ENCODE measurements at regions not wholly inside any gene's neighbourhood (a gene's known extent, or its start where the extent isn't known, plus 50 kb on each side); places are given as distances from the start of the nearest gene placed in this dataset.
A peak's percentile ranks its signal among the peaks of the same experiment; 100 is the strongest.
"Not testable (repeated sequence)": the region's sequence is repeated elsewhere in the genome, so short reads cannot be mapped to it uniquely, and the experiment has no call there.

DNA sequence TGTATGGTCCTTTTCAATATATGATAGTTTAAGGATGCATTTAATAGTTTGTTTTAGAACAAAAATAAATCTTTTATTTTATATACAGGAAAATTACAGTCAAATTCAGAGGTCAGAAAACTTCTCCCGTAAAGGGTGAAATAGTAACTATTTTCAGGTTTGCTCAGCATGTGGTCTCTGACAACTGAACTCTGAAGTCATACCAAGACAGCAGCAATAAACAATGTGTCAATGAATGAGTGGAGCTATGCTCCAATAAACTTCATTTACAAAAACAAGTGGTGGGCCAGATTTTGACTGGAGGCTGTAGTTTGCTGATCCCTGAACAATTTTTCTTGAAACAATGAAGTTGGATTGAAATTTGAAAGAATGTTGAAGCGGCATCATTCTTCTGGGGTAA lies 123.6 kb downstream of the ZNF248 start:
- DNase-seq (ENCODE audit: low read depth), result no peak
- in situ Hi-C loops (cut with HindIII; ENCODE audit: low pct_unique_long_range_greater_than_20kb, low sequenced_read_pairs), result no loop called here

DNA sequence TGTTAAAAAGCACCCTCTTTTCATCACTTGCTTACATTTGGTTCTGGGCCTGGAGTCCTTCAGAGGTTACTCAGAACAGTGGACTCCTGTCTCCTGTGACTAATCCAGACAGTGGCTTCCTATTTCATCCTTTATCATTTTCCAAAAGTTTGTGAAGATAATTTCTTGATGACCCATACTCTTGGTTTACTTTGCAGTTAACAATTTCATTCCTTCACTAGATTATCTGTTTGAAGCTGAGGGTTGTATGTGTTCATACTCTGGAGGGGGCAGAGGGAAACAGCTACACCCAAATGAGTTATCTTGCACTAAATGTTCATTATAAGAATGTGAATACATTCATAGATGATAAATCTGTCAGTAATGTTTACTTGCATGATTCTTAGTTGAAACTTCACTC lies 124.7 kb downstream of the ZNF248 start:
- no peak for DNase-seq (ENCODE audit: low read depth)
- in situ Hi-C loops (cut with HindIII; ENCODE audit: low pct_unique_long_range_greater_than_20kb, low sequenced_read_pairs), result no loop called here

DNA sequence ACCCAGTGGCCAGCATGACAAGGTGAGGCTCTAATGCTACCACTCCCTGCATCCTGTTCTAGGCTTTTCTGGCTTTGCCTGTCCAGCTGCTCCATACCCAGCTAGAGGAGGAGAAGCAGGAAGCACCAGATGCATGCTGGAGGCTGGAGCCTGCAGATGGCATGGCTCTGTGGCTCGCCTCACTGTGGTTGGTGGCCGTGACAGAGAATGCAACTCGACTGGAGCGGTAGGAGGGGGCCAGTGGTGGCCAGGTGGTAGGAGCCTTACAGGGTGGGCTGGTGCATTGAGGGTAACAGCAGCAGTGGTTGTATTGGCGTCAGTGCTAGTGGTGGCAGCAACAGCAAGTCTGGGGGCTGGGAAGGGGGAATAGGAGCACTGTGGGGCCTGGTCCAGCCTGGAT lies 128.6 kb downstream of the ZNF248 start:
- no peak for DNase-seq (ENCODE audit: low read depth)
- in situ Hi-C loops (cut with HindIII; ENCODE audit: low pct_unique_long_range_greater_than_20kb, low sequenced_read_pairs), result no loop called here

DNA sequence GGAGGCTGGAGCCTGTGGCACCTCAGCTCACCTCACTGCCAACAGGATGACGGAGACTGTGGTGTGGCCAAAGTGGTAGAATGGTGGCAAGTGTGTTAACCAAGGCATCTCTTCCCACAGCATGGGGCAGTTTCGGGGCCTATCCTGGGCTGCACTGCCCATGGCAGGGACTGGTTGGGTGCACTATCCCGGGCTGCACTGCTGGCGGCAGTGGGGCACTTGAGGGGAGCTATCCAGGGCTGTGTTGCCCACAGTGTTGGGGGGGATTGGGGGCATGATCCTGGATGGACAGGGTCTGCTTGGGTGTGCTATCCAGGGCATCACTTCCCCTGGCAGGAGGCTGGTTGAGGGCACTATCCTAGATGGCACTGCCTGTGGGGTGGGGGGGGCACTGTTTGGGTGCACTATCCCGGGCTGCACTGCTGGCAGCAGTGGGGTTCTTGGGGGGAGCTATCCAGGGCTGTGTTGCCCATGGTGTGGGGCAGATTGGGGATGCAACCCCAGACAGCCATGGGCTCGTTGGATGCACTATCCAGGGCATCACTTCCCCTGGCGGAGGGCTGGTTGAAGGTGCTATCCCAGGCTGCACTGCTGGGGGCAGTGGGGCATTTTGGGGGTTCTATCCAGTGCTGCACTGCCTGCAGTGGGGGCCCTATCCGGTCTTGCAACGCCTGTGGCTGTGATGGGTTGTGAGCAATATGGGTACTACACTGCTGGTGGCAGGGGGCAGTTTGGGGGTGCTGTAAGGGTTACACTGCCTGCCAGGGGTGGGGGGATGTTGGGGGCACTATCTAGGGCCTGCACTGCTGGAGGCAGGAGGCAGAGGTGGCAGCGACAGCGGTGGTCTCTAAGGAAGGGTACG lies 129.7 kb downstream of the ZNF248 start:
- no peak for DNase-seq (ENCODE audit: low read depth)
- in situ Hi-C loops (cut with HindIII; ENCODE audit: low pct_unique_long_range_greater_than_20kb, low sequenced_read_pairs), result no loop called here

DNA sequence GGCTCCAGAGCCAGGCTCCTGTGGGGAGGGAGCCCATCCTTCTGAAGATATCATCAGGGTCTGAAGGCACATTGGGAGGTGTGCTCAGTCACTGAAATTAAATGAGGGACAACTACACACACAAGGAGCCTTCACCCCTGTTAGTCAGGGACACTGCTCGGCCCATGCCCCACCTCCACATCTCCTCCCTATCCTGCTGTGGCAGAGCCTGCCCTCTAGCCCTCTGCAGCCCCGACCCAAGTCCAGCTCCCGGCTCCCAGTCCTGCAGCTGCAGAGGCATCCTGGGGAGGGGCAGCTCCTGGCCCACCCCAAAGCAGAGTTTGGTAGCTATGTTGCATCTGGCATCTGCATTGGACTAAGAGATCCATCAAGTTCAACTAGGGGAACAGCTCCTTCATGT lies 136.3 kb downstream of the ZNF248 start:
- no peak for DNase-seq (ENCODE audit: low read depth)
- in situ Hi-C loops (cut with HindIII; ENCODE audit: low pct_unique_long_range_greater_than_20kb, low sequenced_read_pairs), result loop anchor here (25.0 kb wide), 1 partner anchor 184 kb away; no protein-coding TSS in a partner anchor

DNA sequence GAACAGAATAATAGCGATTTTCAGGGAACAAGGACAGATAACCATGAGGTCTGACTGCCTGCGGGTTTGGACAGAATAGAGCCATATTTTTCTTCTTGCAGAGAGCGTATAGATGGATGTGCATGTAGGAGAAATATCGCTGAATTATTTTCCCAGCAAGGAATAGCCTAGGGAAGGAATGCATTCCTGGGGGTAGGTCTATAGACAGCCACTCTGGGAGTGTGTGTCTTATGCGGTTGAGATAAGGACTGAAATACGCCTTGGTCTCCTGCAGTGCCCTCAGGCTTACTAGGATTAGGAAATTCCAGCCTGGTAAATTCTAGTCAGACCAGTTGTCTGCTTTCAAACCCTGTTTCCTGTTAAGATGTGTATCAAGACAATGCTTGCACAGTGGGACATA lies 139.3 kb downstream of the ZNF248 start:
- in situ Hi-C loops (cut with HindIII; ENCODE audit: low pct_unique_long_range_greater_than_20kb, low sequenced_read_pairs), result loop anchor here (25.0 kb wide), 1 partner anchor 181 kb away; no protein-coding TSS in a partner anchor

DNA sequence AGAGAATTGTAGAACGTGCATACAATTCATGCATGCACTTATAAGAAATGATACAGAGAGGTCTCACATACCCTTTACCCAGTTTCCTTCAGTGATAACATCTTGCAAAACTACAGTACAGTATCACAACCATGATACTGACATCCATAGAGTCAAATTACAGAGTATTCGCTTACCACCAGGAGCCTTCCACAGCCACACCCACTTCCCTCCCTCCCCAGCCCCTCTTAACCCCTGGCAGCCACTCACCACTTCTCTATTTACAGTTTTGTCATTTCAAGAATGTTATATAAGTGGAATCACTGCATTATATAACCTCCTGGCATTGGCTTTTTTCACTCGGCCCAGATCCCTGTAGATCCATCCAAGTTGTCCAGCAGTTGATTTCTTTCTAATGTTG lies 143.8 kb downstream of the ZNF248 start:
- in situ Hi-C loops (cut with HindIII; ENCODE audit: low pct_unique_long_range_greater_than_20kb, low sequenced_read_pairs), result loop anchor here (25.0 kb wide), 1 partner anchor 176 kb away; no protein-coding TSS in a partner anchor
- no peak for DNase-seq (ENCODE audit: low read depth)

More for the DNA sequence above, 139.3 kb downstream of the ZNF248 start:
- not testable (repeated sequence) for DNase-seq (ENCODE audit: low read depth)

DNA sequence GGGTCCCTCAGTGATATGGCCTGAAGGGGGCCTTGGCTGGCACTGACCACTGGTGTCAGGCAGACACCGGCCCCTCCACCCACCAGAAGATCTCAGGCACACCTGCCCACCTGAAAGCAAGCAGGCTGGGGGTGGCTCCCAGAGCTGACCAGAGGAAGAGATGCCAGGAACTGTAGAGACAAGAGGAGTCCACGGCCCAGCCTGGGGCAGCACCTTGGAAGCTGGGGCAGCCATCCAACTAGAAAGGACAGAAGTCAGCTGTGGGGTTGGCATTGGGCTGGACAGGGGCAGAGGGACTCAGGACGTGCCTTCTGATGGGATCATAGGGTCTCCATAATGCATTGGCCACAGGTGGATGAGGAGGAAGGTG lies 144.3 kb downstream of the ZNF248 start:
- in situ Hi-C loops (cut with HindIII; ENCODE audit: low pct_unique_long_range_greater_than_20kb, low sequenced_read_pairs), result loop anchor here (25.0 kb wide), 1 partner anchor 176 kb away; no protein-coding TSS in a partner anchor

DNA sequence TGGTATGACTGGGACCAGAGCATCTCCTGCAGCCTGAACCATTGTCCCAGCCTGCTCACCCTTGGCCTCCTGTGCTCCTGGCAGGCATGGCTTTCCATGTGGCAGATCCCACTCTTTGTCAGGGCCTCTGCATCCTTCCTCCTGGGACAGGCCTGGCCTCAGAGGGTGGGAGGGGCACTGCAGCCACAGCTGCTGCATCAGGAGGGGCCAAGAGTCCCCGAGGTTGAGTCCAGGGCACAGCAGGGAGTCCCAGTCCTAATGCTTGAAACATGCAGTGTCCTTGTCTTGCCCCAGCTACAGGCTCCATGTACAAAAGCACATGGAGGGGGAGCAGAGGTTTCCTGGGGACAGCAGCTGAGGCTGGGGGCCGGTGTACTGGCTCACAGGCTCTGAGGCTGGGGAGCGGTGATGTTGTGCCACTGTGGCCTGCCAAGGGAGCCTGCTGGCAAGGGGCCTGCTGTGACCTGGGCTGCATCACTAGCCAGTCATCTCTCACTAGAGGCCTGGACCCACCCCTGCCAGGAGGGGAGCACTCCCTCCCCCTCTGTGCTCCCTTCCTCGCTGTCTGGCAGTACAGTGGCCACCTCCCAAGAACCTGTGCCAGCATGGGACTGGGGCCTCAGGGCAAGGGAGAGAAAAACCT lies 144.8 kb downstream of the ZNF248 start:
- DNase-seq (ENCODE audit: low read depth), result no peak
- in situ Hi-C loops (cut with HindIII; ENCODE audit: low pct_unique_long_range_greater_than_20kb, low sequenced_read_pairs), result loop anchor here (25.0 kb wide), 1 partner anchor 175 kb away; no protein-coding TSS in a partner anchor

More for the DNA sequence above, 144.3 kb downstream of the ZNF248 start:
- no peak for DNase-seq (ENCODE audit: low read depth)

DNA sequence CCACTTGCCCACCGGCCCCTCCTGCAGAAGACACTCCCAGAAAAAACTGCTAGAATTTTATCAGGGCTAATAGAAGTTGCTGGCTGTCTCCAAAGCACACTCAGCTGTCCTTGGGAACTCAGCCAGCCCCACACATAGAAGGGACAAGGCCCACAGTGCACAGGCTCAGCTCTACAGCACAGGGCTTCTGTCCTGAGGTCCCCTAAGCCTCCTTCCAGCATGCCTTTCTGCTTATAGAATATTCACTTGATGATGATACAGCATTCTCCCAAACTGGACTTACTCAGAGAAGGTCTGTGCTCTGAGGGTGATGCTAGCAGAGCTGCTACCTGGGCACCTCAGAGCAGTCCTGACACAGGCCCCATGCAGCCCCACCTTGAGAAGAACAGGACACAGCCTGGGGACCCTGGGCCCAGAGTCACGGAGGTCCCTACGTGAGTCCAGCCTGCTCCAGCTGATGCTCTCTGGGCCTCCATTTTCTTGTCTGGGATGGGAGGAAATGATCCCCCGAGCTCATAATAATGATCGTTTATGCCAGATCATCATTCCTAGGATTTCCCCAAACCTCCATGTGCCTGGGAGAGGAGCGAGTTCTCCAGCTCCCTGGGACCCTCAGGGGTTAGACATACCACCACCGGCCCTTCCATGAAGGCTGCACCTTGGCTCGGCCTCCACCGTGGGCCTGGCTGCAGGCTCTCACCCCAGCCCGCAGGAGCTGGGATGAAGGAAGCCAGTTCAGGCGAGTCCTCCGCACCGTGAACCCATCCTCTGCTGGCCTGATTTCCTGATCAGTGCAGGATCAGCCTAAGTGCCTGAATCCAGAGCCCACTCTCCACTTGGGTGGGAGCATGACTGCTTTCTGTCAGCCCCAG lies 145.6 kb downstream of the ZNF248 start:
- no peak for DNase-seq (ENCODE audit: low read depth)
- in situ Hi-C loops (cut with HindIII; ENCODE audit: low pct_unique_long_range_greater_than_20kb, low sequenced_read_pairs), result loop anchor here (25.0 kb wide), 1 partner anchor 175 kb away; no protein-coding TSS in a partner anchor

DNA sequence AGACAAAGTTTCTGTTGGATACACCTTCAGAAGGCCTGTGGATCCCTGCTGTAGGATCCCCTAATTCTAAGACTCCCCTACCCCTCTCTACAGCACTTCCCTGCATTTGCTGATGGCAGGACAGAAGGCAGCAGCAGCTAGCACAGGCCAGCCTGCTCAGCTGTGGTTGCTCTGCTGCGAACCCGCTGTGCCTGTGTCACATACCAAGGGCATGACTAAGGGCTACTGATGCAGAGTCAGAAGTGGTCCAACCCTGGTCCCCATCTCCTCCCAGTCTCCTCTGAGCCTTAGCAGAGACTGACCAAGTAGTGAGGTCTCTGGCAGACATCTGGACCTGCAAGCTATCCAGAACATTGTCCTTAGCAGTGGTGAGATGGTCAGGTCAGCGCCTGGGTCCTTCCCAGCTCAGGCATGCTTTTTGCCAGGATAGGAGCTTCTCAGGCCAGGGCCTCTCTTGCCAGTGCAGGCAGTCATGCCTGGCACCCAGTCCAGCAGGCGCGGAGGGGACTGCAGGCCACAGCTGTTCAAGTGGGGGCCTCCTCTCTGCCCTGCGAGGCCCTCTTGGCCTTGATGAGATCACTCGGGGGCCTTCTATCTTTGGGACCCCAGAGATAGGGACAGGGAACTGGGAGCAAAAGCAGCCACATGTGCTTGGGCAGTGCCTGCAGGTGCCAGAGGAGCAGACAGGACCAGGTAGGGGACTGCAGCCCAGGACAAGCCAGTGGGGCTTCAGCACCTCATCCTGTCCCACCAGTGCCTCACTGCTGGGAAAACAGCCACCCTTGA lies 146.4 kb downstream of the ZNF248 start:
- in situ Hi-C loops (cut with HindIII; ENCODE audit: low pct_unique_long_range_greater_than_20kb, low sequenced_read_pairs), result loop anchor here (25.0 kb wide), 1 partner anchor 174 kb away; no protein-coding TSS in a partner anchor

DNA sequence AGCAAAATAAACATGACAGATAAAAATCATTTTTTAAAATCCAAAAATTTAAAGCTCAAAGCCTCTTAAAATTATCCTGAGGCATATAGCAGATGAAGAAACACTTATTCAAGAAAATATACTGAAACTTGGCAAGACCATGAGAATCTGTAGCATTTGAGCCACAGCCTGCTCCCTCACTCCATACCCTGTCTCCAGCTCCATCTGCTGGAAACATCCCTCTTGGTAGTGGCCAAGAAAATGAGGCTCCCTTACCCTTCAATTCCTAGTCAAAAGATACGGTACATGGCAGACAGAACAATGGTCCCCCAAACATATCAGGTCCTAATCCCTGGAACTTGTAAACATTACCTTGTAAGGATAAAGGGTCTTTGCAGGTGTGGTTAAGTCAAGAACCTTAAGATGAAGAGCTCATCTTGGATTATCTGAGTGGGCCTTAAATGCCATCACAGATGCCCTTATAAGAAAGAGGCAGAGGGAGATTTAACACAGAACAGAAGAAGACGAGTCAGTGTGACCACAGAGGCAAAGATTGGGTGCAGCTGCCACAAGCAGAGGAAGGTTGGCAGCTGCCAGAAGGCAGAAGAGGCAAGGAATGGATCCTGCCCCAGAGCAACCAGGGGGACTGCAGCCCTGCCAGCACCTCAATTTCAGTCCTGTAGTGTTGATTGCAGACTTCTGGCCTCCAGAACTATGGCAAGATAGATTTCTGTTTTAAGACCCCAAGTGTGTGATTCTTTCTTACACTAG lies 149.4 kb downstream of the ZNF248 start:
- in situ Hi-C loops (cut with HindIII; ENCODE audit: low pct_unique_long_range_greater_than_20kb, low sequenced_read_pairs), result loop anchor here (25.0 kb wide), 1 partner anchor 171 kb away; no protein-coding TSS in a partner anchor
- DNase-seq (ENCODE audit: low read depth), result no peak

More for the DNA sequence above, 146.4 kb downstream of the ZNF248 start:
- DNase-seq (ENCODE audit: low read depth), result peak; percentile 47

DNA sequence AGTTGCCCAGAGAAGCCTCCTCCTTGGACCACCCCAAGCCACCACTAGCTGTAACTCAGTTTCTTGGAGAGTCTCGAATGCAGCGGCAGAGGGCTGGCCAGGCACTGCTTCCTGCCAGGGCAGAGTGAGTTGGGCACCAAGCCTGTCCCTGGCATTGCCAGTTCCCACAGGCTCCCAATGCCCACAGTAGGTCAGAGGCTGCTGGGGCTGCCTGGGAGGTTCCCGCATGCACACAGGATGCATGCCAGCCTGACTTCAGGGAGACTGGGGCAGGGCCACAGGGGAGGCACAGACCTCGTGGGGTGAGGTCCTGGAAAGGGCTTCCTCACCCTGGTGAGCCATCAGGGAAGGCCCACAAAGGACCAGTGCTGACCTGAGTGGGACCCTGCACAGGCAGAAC lies 152.8 kb downstream of the ZNF248 start:
- DNase-seq (ENCODE audit: low read depth), result no peak
- in situ Hi-C loops (cut with HindIII; ENCODE audit: low pct_unique_long_range_greater_than_20kb, low sequenced_read_pairs), result loop anchor here (25.0 kb wide), 1 partner anchor 167 kb away; no protein-coding TSS in a partner anchor

DNA sequence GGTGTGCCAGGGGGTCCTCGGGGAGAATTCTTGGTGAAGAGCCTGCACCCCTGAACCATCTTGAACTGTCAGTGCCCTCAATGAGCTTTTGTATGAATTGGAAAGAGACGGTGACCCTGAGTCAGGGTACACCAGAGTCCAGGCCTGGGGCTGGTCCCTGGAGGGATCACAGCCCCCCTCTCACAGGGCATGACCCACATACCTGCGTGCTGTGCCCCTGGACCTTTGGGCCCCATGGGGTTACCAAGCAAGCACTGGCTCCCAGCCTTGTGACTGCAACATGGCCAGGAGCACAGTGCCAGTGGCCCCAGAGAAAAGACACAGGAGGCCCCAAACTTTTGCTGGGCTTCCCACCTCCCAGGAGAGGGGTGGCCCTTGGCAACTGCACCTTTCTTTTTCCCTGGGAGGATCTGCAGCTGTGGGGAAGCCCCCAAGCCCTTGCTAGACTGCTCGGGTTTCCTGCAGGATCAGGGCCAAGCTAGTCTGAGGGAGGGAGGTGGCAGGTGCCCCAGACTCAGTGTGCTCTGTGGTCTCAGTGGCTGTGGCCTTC lies 153.5 kb downstream of the ZNF248 start:
- in situ Hi-C loops (cut with HindIII; ENCODE audit: low pct_unique_long_range_greater_than_20kb, low sequenced_read_pairs), result loop anchor here (25.0 kb wide), 1 partner anchor 167 kb away; no protein-coding TSS in a partner anchor
- no peak for DNase-seq (ENCODE audit: low read depth)

DNA sequence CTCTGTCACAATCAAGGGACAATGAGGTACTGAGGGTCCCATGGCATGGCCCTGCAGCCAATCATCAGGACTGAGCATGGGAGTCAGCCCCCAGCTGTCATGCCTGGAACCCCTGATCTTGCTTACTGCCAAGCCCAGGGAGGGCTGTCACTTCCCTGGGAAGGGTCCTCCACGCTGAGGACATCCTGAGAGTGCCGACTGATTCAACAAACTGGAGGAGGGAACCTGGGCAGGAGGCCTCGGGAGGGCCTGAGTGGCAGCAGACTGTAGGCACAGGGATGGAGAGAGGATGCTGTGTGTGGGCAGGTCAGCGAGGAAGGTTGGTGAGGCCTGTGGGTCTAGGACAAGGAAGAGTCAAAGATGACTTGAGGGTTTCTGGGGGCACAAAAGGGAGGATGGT lies 154.3 kb downstream of the ZNF248 start:
- DNase-seq (ENCODE audit: low read depth), result no peak
- in situ Hi-C loops (cut with HindIII; ENCODE audit: low pct_unique_long_range_greater_than_20kb, low sequenced_read_pairs), result loop anchor here (25.0 kb wide), 1 partner anchor 166 kb away; no protein-coding TSS in a partner anchor

DNA sequence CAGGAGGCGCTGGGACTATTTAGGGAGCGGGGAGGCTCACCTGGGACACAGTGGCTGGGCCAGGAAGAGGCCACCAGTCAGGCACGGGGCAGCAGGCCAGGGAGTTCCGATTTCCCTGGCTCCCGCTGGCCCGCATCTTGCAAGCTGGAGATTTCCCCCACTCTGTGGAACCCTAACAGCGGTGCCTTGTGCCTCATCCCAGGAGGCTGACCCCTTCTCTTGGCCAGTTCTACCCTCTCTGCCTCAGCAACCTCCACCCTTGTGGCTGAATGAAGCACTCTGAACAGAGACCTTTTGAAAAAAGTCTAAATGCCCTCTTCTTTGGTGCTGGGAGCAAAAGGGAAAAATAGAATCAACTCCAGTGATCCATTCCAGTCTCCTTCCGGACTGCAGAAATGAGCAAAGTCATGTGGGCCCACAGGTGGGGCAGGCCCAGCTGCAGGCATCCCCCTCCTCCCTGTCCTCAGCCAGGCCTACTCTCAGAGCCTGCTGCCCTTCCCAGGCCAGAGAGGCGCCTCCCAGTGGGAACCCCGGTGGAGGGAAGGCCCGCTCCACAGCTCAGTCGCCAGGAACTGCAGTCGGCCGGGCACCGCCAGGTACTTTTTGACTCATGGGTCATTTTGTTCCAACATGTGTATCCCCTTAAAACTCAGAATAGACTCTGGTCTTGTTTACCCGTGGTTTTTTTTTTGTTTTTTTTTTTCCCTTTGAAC lies 155.5 kb downstream of the ZNF248 start:
- in situ Hi-C loops (cut with HindIII; ENCODE audit: low pct_unique_long_range_greater_than_20kb, low sequenced_read_pairs), result loop anchor here (25.0 kb wide), 1 partner anchor 165 kb away; no protein-coding TSS in a partner anchor
- DNase-seq (ENCODE audit: low read depth), result no peak
